ENCODE measurements at regions not wholly inside any gene's neighbourhood (a gene's known extent, or its start where the extent isn't known, plus 50 kb on each side); places are given as distances from the start of the nearest gene placed in this dataset.

DNA sequence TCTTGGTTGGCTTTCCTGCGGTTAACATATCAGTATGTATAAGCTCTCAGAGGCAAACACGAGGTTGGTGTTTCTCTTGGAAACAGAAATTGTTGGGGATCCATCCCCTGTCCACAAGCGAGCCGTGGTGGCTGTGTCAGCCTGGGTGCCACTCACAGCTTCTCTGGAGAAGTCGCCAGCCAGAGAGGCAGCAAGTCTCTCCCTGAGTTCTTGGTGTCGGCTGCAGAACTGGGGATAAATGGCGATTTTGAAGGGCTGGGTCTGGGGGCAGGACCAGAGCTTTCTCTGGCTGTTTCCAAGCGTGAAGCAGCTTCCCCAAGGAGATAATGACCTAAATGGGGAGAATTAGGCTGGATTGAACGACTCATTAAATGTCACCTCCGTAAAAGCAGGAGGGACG, 335.3 kb downstream of the GLRX3 start:
- Mint-ChIP-seq H3K4me1 (no peaks in the 10 kb centered on the region), H3K27me3 (ENCODE audit: low read depth in 3 of 3) (peaks cover 0 to 3% (median 0%) of the 10 kb centered on the region in 3 donors), H3K36me3 (no peaks in the 10 kb centered on the region), H3K4me3 (no peak overlapping the region), H3K9me3 (peaks cover 0 to 2% (median 0%) of the 10 kb centered on the region in 6 donors), H3K27ac (no peak overlapping the region)
- DNase-seq: no peak

DNA sequence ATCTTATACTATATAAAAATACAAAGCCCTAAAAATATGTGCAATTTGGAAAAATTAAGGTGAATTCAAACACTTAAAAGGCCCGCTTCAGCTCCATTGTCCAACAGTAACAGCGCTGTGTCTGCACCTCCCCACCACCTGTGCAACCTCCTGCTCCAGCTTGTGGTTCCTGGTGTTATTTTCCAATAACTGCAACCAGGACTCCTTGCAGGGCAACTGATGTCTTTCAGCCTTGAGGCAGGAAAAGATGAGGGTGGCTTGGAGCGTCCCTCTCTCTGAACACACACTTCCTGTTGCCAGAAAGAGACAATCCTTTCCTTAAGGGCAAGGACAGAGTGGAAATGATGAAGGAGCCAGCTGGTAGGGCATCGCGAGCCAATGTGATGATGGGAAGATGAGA, 336.0 kb downstream of the GLRX3 start:
- no peaks in the 10 kb centered on the region for H3K36me3 Mint-ChIP-seq

DNA sequence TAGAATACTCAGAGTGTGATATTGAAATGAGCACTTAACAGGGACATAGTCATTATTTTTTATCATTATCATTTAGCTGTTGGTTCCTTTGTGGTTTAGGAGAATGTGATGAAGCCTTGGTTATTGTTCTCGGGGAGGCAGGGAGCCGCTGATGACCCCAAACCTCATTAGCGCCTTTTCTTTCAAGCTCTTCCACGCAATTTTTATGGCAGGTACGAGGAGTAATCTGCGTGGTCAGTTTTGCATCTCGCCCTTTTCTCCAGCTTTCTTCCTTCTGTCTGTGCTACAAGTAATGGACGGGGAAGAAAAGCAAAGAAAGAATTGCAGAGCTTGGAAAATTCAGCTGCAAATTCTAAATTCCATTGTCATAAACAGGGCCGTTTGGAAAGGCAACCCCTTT, 338.4 kb downstream of the GLRX3 start:
- H3K27ac Mint-ChIP-seq: no peak overlapping the region
- no peaks in the 10 kb centered on the region for H3K36me3 Mint-ChIP-seq
- no peak overlapping the region for H3K4me3 Mint-ChIP-seq
- peaks cover 0 to 3% (median 0%) of the 10 kb centered on the region in 3 donors for H3K27me3 Mint-ChIP-seq (ENCODE audit: low read depth in 3 of 3)
- peaks cover 0 to 2% (median 0%) of the 10 kb centered on the region in 6 donors for H3K9me3 Mint-ChIP-seq
- DNase-seq: no peak
- no peaks in the 10 kb centered on the region for H3K4me1 Mint-ChIP-seq

More for the DNA sequence above, 336.0 kb downstream of the GLRX3 start:
- Mint-ChIP-seq H3K27ac (no peak overlapping the region), H3K4me3 (no peak overlapping the region), H3K9me3 (peaks cover 0 to 2% (median 0%) of the 10 kb centered on the region in 6 donors), H3K4me1 (no peaks in the 10 kb centered on the region), H3K27me3 (ENCODE audit: low read depth in 3 of 3) (peaks cover 0 to 3% (median 0%) of the 10 kb centered on the region in 3 donors)
- DNase-seq: no peak

DNA sequence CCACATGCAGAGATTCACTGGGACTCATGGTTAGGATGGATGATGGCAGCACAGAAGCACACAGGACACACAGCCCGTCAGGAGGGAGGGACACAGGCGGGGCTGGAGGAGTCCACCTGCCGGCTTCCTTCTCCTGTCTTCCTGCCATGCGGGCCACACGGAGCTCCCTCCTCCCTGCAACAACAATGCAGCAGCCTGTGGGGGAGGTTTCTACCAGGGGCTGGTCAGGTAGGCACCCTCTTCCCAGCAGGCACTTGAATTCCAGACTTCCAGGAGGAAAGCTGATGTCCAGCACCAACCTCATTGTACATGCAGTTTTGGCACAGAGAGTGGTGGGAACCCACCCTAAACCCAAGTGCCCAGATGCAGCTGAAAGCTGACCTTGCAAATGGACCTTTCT, 341.2 kb downstream of the GLRX3 start:
- no peak overlapping the region for H3K27ac Mint-ChIP-seq
- H3K27me3 Mint-ChIP-seq (ENCODE audit: low read depth in 3 of 3): peaks cover 0 to 3% (median 0%) of the 10 kb centered on the region in 3 donors
- no peaks in the 10 kb centered on the region for H3K36me3 Mint-ChIP-seq
- no peak overlapping the region for H3K4me3 Mint-ChIP-seq
- no peaks in the 10 kb centered on the region for H3K4me1 Mint-ChIP-seq
- H3K9me3 Mint-ChIP-seq: peaks cover 0 to 2% (median 0%) of the 10 kb centered on the region in 6 donors
- no peak for DNase-seq

DNA sequence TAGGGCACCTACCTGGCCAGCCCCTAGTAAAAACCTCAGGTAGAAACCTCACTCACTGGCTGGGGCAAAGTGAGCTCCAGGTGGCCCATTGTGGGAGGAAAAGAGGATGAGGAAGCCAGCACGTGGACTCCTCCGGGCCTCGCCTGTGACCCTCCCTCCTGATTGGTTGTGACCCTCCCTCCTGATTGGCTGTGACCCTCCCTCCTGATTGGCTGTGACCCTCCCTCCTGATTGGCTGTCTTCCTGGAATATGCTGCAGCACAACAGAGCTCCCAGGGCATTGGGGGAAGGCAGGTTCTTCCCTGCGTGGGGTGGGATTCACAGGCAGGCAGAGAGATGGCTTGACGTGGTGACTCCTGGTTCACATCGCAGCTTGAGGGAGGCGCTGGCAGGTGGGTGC, 343.0 kb downstream of the GLRX3 start:
- H3K36me3 Mint-ChIP-seq: no peaks in the 10 kb centered on the region
- DNase-seq: no peak
- H3K27ac Mint-ChIP-seq: no peak overlapping the region

DNA sequence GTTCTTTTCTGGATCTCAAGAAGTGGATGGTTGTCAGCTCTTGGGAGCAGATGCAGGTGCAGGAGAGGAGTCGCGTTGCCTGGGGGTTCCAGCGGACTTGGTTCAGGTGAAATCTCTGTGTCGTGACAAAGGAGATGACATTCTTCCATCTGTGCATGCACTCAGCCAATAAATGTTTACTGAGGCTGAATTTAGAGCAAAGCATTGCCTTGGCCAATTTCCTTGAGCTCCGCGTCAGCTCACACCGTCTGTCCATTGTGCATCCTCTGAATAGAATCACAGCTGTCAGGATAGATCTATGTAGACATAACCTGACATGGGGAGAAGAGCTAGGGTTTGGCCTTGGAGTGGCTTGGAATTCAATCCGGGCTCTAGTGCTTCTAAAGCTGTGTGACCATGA, 343.7 kb downstream of the GLRX3 start:
- H3K36me3 Mint-ChIP-seq: no peaks in the 10 kb centered on the region
- no peak overlapping the region for H3K27ac Mint-ChIP-seq
- H3K4me1 Mint-ChIP-seq: no peaks in the 10 kb centered on the region
- no peak overlapping the region for H3K4me3 Mint-ChIP-seq
- H3K9me3 Mint-ChIP-seq: no peaks in the 10 kb centered on the region
- no peak for DNase-seq
- no peaks in the 10 kb centered on the region for H3K27me3 Mint-ChIP-seq (ENCODE audit: low read depth in 3 of 3)

More for the DNA sequence above, 343.0 kb downstream of the GLRX3 start:
- Mint-ChIP-seq H3K4me1 (no peaks in the 10 kb centered on the region), H3K9me3 (no peaks in the 10 kb centered on the region), H3K27me3 (ENCODE audit: low read depth in 3 of 3) (no peaks in the 10 kb centered on the region), H3K4me3 (no peak overlapping the region)

DNA sequence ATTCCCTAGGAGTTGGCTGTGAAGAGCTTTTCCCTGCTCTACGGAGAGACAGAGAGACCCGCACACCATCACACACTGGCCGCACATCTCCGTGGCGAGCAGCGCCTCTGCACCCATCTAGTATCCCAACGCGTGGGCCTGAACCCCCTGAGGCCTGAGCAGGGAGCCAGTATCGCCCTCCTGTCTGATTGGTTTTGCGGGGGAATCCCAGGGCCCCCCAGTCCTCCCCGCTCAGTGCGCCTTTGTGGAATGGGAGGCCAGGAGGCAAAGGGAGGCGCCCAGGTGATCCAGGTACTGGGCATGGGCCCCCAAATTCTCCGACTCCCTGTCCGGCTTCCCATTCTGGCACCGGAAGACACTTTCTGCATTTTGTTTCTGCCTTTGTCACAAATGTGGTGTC, 344.3 kb downstream of the GLRX3 start:
- no peaks in the 10 kb centered on the region for H3K27me3 Mint-ChIP-seq (ENCODE audit: low read depth in 3 of 3)
- DNase-seq: no peak
- H3K36me3 Mint-ChIP-seq: no peaks in the 10 kb centered on the region
- no peak overlapping the region for H3K4me3 Mint-ChIP-seq
- no peaks in the 10 kb centered on the region for H3K4me1 Mint-ChIP-seq
- H3K27ac Mint-ChIP-seq: no peak overlapping the region
- H3K9me3 Mint-ChIP-seq: no peaks in the 10 kb centered on the region

DNA sequence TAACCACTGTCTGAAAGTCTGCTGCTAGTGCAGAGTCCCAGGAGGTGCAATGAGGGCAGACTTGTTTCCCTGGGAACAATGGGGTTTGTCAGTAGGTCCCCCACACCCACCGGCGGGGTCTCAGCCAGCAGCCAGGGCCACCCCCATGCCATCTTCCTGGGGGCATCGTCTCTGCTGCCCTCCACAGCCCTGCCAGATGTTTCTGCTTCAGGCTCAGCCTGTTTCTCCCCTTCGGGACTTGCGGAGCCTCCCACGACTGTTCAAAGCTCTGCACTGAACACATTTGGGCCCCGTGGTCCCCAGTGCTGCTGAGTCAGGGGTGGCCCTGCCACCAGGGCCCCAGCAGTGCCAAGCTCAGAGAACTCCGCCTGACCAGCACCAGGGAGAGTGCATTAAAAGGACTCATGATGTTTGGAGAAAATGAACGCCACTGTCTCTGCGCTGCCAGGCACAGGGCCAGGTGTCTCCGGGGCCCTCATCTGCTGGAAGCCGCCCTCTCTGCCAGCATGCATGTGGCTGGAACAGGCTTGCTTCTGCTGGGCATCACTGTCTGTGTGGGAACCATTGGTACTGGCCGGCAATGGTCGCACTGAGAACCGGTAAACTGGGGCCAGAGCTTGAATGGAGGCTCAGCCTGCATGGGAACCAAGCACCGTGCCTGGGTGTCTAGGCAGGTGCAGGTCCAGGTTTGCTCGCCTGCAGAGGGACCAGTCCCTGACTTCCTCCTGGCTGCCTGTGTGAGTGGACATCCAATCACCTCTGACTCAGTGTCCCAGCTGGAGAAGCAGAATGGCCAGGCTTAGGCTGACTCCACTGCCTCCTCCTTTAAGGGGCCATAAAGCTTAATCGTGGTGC, 345.1 kb downstream of the GLRX3 start:
- H3K9me3 Mint-ChIP-seq: no peaks in the 10 kb centered on the region
- H3K27ac Mint-ChIP-seq: no peak overlapping the region
- DNase-seq: no peak
- no peaks in the 10 kb centered on the region for H3K27me3 Mint-ChIP-seq (ENCODE audit: low read depth in 3 of 3)
- H3K4me3 Mint-ChIP-seq: no peak overlapping the region
- H3K4me1 Mint-ChIP-seq: no peaks in the 10 kb centered on the region
- H3K36me3 Mint-ChIP-seq: no peaks in the 10 kb centered on the region

DNA sequence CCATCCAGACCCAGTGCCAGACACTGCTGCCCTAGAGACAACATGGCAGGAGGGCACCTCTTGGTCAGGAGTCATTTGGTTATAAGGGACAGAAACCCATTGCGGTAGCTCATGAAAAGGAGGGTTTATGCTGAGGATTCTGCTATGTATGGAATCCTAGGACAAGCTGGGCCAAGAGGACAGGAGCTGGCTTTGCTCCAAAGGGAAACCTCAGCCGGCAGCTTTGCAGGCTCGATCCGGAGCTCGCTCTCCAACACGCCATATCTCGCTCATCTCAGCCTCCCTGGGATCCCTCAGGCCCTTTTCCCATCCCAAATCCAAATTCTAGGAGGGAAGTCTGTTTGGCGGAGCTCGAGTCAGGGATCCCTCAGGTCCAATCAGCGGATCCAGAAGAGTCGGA, 345.7 kb downstream of the GLRX3 start:
- Mint-ChIP-seq H3K4me3 (no peak overlapping the region), H3K4me1 (no peaks in the 10 kb centered on the region), H3K9me3 (no peaks in the 10 kb centered on the region), H3K27me3 (ENCODE audit: low read depth in 3 of 3) (no peaks in the 10 kb centered on the region), H3K36me3 (no peaks in the 10 kb centered on the region), H3K27ac (no peak overlapping the region)
- no peak for DNase-seq

DNA sequence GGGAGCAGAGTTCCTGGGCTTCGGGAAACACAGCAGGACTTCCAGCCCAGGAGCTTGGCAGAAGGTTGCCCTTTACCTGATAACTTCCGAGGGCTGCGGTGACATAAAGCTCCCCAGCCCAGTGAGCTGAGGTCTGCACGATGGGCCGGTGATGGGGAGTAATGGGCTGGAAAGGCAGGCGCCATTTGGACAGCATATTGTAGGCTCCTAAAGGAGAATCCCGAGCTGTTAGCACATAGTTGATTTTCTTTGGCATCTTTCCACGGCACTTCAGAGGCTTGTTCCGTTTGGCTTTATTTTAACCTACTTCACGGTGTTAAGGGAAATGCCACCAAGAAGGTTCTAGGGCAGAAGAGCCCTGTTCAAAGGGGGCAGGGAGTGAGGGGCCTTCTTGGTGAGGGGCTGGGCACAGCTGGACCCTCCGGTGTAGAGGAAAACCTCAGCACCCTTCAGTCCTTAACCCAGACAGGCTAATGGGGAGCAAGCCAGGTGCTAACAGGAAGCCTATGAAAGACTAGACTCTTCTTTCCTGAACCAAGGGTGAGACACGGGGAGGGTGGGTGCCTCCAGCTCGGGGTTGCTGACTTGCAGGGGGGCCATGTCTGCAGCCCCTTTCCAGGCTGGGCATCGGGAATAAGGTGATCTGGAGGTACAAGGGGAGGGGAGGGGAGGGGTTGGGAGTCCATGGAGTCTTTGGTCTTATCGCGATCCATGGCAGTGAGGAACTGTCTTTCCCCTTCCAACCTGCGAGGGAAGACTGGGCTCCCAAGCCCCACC, 347.7 kb downstream of the GLRX3 start:
- DNase-seq: no peak
- no peak overlapping the region for H3K27ac Mint-ChIP-seq
- no peaks in the 10 kb centered on the region for H3K9me3 Mint-ChIP-seq
- no peak overlapping the region for H3K4me3 Mint-ChIP-seq
- H3K4me1 Mint-ChIP-seq: no peaks in the 10 kb centered on the region
- H3K36me3 Mint-ChIP-seq: no peaks in the 10 kb centered on the region
- H3K27me3 Mint-ChIP-seq (ENCODE audit: low read depth in 3 of 3): peaks cover 0 to 2% (median 0%) of the 10 kb centered on the region in 3 donors

DNA sequence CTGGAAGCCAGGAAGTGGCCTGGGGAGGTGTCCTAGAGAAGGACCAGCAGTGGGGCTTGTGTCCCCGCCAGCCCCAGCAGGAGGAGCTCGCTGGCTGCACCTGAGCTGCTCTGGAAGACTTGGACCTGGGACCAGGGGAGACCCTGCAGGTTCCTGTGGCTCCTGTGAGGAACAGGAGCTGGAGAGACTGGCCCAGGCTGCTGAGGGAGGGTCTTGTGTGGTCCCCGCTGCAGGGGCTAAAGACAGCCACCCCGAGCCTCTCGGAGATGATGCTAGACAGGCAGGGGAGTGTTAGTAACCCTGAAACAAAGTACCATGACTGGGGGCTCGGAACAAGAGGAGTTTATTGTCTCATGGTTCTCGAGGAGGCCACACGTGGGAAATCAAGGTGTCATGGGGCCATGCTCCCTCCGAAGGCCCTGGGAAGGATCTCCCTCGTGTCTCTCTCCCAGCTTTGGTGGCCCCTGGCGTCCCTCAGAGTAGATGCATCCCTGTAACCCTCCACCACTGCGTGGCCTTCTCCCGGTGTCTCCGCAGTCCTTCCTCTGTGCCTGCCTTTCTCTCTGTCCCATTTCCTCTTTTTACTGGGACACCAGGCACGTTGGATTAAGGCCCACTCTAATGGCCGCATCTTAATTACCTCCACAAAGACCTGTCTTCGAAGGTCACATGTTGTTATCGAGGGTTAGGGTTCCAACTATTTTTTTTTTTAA, 348.4 kb downstream of the GLRX3 start:
- Mint-ChIP-seq H3K4me3 (no peak overlapping the region), H3K27me3 (ENCODE audit: low read depth in 3 of 3) (peaks cover 0 to 2% (median 0%) of the 10 kb centered on the region in 3 donors), H3K9me3 (no peaks in the 10 kb centered on the region), H3K4me1 (no peaks in the 10 kb centered on the region), H3K36me3 (no peaks in the 10 kb centered on the region), H3K27ac (no peak overlapping the region)
- DNase-seq: no peak

DNA sequence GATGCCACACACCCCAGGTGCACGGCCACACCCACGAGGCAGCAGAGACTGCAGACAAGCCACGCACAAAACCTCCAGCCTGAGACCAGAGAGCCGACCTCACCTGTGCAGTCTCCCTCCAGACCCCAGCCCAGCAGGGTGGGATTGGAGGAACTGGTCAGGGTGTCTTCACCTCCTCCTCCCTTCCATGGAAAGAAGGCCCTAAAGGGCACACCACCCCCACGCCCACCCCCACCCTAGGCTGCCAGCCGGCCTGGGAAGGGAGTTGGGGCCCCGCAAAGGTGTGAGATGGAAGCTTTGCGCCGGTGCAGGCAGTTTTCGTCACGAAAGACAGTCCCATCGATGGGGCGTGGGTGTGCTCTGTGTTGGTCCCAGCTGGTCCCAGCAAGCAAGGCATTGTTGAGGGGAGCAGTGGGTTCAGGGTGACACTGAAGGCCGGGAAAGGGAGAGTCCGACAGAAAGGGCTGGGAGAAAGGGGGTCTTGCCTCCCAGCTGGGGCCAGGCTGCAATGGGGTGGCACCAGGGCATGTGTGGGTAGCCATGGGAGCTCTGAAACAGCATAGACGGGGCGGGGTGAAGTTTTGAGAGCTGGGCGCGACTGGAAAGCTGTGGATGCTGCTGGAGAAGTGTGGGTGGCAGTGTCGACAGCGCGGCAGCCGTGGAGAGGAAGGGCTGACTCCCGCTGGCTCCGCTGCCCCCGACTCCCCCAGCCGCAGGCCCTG, 349.2 kb downstream of the GLRX3 start:
- no peak for DNase-seq
- Mint-ChIP-seq H3K9me3 (no peaks in the 10 kb centered on the region), H3K4me1 (no peaks in the 10 kb centered on the region), H3K27me3 (ENCODE audit: low read depth in 3 of 3) (peaks cover 0 to 4% (median 0%) of the 10 kb centered on the region in 3 donors), H3K4me3 (no peak overlapping the region), H3K27ac (no peak overlapping the region), H3K36me3 (no peaks in the 10 kb centered on the region)
